ENCODE measurements at regions not wholly inside any gene's neighbourhood (a gene's known extent, or its start where the extent isn't known, plus 50 kb on each side); places are given as distances from the start of the nearest gene placed in this dataset.
"Not testable (repeated sequence)": the region's sequence is repeated elsewhere in the genome, so short reads cannot be mapped to it uniquely, and the experiment has no call there.

- FAIRE-seq, result no peak
- DNase-seq (ENCODE audit: extremely low spot score, insufficient read length, low read depth), result no peak
These were observed 85.7 kb upstream of the CMKLR1 start for GRCh38 chr12:108424816-108425215.

DNA sequence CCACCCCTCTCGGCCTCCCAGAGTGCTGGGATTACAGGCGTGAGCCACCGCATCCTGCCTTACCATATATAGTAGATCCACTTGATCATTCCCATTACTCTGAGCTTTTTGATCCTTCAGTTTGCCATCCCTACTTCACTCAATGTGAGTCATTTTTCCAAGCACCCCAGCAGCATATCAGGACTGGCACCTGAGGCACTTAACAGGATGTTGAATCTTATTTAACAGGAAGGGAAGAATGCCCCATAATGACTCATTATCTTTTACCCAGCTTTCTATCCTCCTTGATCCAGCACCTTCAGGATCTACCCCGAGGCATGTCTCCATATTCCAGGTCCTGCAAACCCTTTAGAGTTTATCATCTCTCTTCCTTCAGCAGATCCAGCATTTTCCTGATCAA is 84.9 kb upstream of the CMKLR1 start:
- no peak for FAIRE-seq

GRCh38 chr12:108423486-108423885 is 84.4 kb upstream of the CMKLR1 start:
- DNase-seq (ENCODE audit: extremely low spot score, insufficient read length, low read depth) (no peak), FAIRE-seq (no peak)

More for the DNA sequence above, 84.9 kb upstream of the CMKLR1 start:
- no peak for DNase-seq (ENCODE audit: extremely low spot score, insufficient read length, low read depth)

GRCh38 chr12:108421082-108421481 is 82.0 kb upstream of the CMKLR1 start:
- not testable (repeated sequence) for FAIRE-seq; DNase-seq (ENCODE audit: extremely low spot score, insufficient read length, low read depth)

DNA sequence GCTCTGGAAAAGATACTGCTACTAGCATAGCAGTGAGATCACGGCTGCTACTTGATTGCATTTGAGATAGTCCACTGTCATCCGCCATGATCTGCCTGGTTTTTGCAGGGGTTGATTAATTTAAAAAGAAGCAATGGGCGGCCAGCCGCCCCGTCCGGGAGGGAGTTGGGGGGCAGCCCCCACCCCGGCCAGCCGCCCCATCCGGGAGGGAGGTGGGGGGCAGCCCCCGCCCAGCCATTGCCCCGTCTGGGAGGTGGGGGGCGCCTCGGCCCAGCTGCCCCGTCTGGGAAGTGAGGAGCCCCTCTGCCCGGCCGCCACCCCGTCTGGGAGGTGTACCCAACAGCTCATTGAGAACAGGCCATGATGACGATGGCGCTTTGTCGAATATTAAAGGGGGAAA is 81.3 kb upstream of the CMKLR1 start:
- not testable (repeated sequence) for DNase-seq (ENCODE audit: extremely low spot score, insufficient read length, low read depth); FAIRE-seq

GRCh38 chr12:108419949-108420348 is 80.8 kb upstream of the CMKLR1 start:
- FAIRE-seq (no peak), DNase-seq (ENCODE audit: extremely low spot score, insufficient read length, low read depth) (no peak)

GRCh38 chr12:108418164-108418890 is 79.2 kb upstream of the CMKLR1 start:
- FAIRE-seq, result no peak
- no peak for DNase-seq (ENCODE audit: extremely low spot score, insufficient read length, low read depth)

DNA sequence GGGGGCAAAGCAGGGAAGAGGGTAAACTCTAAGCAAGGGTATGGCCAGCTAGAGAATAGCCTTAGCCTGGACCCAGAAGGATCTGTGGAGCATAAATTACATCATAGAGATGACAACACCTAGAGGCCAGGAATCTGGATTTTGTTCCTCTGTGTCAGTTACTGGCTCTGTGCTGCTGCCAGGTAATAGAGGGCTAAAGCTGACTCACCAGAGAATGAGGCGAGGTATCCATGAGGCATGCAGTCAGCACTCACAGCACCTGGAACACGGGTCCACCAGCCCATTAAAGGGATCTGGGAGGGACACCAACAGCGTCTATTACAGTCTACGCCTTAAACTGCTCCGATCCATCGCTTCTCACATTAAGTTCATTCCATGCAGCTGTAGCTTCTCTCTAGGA is 74.9 kb upstream of the CMKLR1 start:
- FAIRE-seq (no peak), DNase-seq (ENCODE audit: extremely low spot score, insufficient read length, low read depth) (no peak)

GRCh38 chr12:108410689-108411088 is 71.6 kb upstream of the CMKLR1 start:
- DNase-seq (ENCODE audit: extremely low spot score, insufficient read length, low read depth) (no peak), FAIRE-seq (no peak)

DNA sequence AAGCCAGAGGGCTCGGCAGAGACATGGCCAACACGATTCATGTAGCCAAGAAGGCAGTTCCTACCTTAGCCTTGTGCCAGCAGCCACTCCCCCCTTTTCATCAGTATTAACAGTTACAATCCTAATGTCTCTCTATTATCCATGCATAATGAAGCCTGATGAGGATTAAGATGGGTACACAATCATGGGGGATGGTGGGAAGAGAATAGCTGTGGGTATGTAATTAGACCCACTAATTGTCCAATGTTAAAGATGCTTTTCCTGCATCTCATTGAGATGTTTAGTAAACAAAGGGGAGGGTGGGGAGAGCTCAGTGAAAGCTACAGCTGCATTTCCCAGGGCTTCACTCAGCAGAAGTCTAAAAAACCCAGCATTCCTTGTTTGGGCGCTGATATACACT is 70.4 kb upstream of the CMKLR1 start:
- no peak for FAIRE-seq
- no peak for DNase-seq (ENCODE audit: extremely low spot score, insufficient read length, low read depth)

DNA sequence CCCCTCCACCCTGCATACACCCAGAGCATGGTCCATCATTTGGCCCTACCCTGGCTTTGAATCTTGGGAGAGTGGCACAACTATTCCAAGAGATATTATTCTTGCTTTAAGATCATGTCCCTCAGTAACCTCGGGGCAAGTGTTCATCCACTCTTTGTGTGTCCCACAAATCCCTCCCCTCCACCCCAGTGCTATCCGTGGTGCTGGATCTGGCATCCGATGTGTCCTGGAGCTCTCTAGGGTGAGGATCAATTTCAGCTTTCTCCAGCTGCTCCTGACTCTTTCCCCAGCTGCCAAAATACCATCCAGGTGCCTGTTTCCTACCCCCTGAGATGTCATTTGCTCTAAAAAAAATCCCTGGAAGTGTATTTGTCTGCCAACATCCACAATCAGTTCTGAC is 64.8 kb upstream of the CMKLR1 start:
- no peak for FAIRE-seq
- DNase-seq (ENCODE audit: extremely low spot score, insufficient read length, low read depth), result no peak

DNA sequence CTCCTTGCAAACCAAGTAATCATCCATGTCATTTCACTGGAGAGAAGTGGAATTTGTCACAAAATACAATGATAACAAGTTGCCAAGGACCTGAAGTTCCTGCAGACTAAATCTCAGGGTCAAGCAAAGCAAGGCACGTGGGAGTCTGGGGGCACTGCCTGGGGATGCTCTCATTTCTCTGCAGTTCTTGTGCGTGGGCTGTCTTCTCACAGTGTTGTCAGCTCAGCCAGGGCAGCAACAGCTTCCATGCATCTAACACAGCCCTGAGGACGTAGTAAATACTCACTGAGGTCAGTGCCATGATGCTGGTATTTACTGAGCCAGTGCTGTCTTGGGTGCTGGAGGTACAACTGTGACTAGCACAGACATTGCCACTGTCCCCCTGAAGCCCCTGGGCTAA is 62.9 kb upstream of the CMKLR1 start:
- FAIRE-seq (no peak), DNase-seq (ENCODE audit: extremely low spot score, insufficient read length, low read depth) (no peak)

DNA sequence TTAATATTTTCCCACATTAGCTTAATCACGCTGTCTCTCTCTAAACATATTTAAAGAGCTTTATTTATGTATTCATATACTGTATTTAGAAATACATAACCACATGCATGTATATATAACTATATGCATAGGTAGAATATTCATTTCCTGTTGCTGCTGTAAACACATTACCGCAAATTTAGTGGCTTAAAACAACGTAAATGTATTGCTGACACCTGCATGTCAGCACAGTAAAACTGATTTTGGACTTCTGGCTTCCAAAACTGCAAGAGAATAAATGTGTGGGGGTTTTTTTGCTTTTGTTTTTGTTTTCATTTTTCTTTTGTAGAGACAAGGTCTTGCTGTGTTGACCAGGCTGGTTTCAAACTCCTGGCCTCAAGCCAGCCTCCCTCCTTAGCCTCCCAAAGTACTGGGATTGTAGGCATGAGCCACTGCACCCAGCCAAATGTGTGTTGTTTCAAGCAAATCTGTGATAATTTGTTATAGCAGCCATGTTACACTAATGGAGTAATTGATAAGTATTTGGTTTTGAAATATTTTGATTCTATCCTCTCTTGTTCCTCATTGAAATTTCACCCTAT is 61.9 kb upstream of the CMKLR1 start:
- FAIRE-seq (no peak), DNase-seq (ENCODE audit: extremely low spot score, insufficient read length, low read depth) (no peak)

DNA sequence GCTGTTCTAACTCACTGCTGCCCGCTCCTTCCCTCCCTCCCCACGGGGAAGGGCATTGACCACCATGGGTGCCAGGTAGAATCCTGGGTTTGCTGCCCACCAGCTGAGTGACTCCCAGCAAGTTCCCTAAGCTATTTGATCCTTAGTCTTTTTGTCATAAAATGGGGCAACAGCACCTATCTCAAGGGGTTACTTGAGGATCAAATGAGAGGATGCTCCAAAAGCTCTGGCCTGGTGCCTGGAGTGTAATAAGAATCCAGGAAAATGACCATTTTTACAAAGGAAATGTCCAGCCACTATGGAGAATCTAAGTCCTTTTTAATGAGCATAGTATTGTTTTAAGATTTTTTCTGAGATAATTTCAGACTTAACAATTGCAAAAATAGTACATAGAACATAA is 61.4 kb upstream of the CMKLR1 start:
- DNase-seq (ENCODE audit: extremely low spot score, insufficient read length, low read depth) (no peak), FAIRE-seq (no peak)

- no peak for FAIRE-seq
These were observed 60.9 kb upstream of the CMKLR1 start for GRCh38 chr12:108400056-108400455.

DNA sequence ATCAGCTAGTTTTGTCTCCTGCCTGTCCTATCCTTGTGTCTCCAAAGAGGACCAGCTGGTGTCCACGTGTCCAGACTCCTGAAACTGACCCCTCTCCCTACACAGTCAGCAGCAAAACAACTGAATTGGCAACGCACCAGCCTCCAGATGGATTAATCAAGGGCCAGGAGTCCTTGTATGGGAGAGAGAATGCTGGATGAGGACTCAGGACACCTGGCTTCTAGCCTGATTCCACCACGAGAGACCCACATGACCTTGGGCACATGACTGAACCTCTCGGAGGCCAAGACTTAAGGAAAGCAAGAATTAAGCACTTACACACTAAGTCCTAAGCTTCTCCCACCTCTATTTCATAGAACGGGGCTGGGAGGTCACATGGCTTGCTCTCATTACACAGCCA is 60.4 kb upstream of the CMKLR1 start:
- FAIRE-seq (no peak), DNase-seq (ENCODE audit: extremely low spot score, insufficient read length, low read depth) (no peak)

More at GRCh38 chr12:108400056-108400455, 60.9 kb upstream of the CMKLR1 start:
- no peak for DNase-seq (ENCODE audit: extremely low spot score, insufficient read length, low read depth)

DNA sequence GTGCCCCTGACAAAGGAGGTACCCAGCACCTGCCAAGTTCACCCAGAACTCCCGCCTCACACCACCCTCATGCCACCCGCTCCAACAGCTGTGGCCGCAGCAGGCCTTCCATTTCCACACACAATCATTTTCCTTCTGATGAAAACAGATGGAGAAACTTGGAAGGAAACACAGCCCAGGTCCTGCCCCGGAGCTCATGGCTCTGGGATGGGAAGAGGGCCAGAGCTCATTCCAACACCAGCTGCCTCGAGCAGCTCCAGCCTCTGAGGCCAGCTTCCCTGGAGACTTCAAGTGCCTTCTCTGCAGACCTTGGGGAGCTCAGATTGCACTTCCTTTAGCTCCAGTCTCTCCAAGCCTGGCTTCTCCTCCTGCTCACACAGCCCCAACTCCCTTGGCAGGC is 55.1 kb upstream of the CMKLR1 start:
- DNase-seq (ENCODE audit: extremely low spot score, insufficient read length, low read depth) (no peak), FAIRE-seq (no peak)

- DNase-seq (ENCODE audit: extremely low spot score, insufficient read length, low read depth) (no peak), FAIRE-seq (no peak)
These were observed 53.2 kb upstream of the CMKLR1 start for GRCh38 chr12:108392284-108392683.

DNA sequence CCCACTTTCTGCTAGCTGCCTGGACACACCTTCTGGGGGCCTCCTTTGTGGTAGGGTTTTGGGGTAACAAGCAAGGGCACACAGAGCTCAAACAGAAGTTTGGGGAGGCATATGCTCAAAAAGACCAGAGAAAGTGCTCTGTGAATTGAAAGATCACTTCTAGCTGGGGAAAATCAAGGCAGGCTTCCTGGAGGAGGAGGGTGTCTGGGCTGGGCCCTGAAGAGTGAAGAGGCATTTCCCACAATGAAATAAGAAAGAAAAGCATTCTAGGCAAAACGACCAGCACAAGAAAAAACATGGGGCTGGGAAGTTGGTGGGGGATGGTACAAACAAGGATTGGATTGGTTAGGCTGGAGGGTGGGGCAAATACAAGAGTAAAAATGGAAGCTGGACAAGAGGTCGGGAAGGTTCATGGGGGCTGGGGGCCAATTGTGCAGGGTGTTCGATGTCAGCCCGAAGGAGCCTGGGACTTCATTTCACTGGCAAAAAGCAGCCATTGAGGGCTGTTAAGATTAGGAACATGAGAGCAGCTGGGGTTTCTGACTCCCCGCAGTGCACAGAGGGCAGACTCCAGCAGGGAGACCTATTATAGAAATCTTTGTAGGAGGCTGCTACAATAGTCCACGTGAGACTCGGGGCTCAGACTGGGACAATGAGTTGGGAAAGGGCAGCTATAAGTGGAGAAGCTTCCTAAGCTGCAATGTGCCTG is 51.5 kb upstream of the CMKLR1 start:
- DNase-seq (ENCODE audit: extremely low spot score, insufficient read length, low read depth) (no peak), FAIRE-seq (no peak)

DNA sequence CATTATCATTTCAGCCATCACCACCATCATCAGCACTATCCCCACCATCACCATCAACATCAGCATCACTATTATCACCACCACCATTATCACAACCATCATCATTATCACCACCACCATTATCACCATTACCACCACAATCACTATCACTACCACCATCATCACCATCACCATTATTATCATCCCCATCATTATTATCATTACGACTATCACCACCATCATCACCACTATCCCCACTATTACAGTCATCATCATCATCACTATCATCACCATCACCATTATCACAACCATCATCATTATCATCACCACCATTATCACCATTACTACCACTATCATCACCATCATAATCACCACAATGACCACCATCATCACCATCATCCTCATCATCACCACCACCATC is 50.4 kb upstream of the CMKLR1 start:
- DNase-seq (ENCODE audit: extremely low spot score, insufficient read length, low read depth) (no peak), FAIRE-seq (no peak)
